ENCODE measurements at regions not wholly inside any gene's neighbourhood (a gene's known extent, or its start where the extent isn't known, plus 50 kb on each side); places are given as distances from the start of the nearest gene placed in this dataset.

GRCh38 chr18:29523371-29523770 lies 1346.4 kb upstream of the CDH2 start:
- no peak for TF ChIP-seq RFX5 (IDR thresholded peaks at IDR 0.05; ENCODE audit: low read depth, low read length)
- TF ChIP-seq IKZF1 (conservative IDR thresholded peaks at IDR 0.05) = no peak
- TF ChIP-seq RAD21 (IDR thresholded peaks at IDR 0.05; ENCODE audit: insufficient read depth, low read depth, low read length) = no peak
- TF ChIP-seq, protein P1, sequence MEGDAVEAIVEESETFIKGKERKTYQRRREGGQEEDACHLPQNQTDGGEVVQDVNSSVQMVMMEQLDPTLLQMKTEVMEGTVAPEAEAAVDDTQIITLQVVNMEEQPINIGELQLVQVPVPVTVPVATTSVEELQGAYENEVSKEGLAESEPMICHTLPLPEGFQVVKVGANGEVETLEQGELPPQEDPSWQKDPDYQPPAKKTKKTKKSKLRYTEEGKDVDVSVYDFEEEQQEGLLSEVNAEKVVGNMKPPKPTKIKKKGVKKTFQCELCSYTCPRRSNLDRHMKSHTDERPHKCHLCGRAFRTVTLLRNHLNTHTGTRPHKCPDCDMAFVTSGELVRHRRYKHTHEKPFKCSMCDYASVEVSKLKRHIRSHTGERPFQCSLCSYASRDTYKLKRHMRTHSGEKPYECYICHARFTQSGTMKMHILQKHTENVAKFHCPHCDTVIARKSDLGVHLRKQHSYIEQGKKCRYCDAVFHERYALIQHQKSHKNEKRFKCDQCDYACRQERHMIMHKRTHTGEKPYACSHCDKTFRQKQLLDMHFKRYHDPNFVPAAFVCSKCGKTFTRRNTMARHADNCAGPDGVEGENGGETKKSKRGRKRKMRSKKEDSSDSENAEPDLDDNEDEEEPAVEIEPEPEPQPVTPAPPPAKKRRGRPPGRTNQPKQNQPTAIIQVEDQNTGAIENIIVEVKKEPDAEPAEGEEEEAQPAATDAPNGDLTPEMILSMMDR (IDR thresholded peaks at IDR 0.05 in 2 of 3, conservative IDR thresholded peaks at IDR 0.05 in 1 of 3; ENCODE audit: control insufficient read depth in 2 of 3, extremely low read depth in 1 of 3, insufficient read depth in 1 of 3, low read depth in 3 of 3, low read length in 3 of 3) = no peak
- TF ChIP-seq CHD2 (IDR thresholded peaks at IDR 0.05; ENCODE audit: borderline replicate concordance, low read depth, low read length) = no peak
- TF ChIP-seq RUNX3 (IDR thresholded peaks at IDR 0.05; ENCODE audit: low read length) = no peak
- no peak for TF ChIP-seq TAF1 (IDR thresholded peaks at IDR 0.05; ENCODE audit: borderline replicate concordance, low read depth, low read length)
- TF ChIP-seq RCOR1 (conservative IDR thresholded peaks at IDR 0.05; ENCODE audit: low read depth, low read length) = no peak
- TF ChIP-seq ATF3 (IDR thresholded peaks at IDR 0.05; ENCODE audit: borderline replicate concordance, extremely low read depth, low read depth, low read length) = no peak
